Cardiac fibroblast (primary cell): ENCODE measurements at regions not wholly inside any gene's neighbourhood (a gene's known extent, or its start where the extent isn't known, plus 50 kb on each side); places are given as distances from the start of the nearest gene placed in this dataset.

Source experiments
- DNase-seq, 2 donors: peaks; one replicate each; pipeline versions ENCODE4 v3.0.0 to v3.0.0-alpha.2; 2010; ENCODE audit warnings: low read depth in 2 of 2
- H3K4me3 ChIP-seq, 2 donors: replicated peaks in 1 of 2; 1 replicate in 1 of 2; 2 replicates in 1 of 2; pipeline ENCODE4 v1.5.1; 2011; ENCODE audit warnings: low read depth in 2 of 2, low read length in 2 of 2, mild to moderate bottlenecking in 2 of 2, moderate library complexity in 1 of 2
- CTCF ChIP-seq: IDR thresholded peaks from one replicate; pipeline ENCODE4 v1.5.1; 2011; ENCODE audit warnings: low read depth, mild to moderate bottlenecking, low read length, inconsistent platforms

GRCh38 chr17:72542317-72542716, 421.5 kb downstream of the SOX9 start:
- no peak for DNase-seq
- no peak for TF ChIP-seq CTCF
- H3K4me3 ChIP-seq = no peak overlapping the region

- peak; percentile 36 to 37 for DNase-seq
- H3K4me3 ChIP-seq = no peak overlapping the region
- TF ChIP-seq CTCF = no peak
Observed at GRCh38 chr17:72545766-72546165, 424.9 kb downstream of the SOX9 start.

DNA sequence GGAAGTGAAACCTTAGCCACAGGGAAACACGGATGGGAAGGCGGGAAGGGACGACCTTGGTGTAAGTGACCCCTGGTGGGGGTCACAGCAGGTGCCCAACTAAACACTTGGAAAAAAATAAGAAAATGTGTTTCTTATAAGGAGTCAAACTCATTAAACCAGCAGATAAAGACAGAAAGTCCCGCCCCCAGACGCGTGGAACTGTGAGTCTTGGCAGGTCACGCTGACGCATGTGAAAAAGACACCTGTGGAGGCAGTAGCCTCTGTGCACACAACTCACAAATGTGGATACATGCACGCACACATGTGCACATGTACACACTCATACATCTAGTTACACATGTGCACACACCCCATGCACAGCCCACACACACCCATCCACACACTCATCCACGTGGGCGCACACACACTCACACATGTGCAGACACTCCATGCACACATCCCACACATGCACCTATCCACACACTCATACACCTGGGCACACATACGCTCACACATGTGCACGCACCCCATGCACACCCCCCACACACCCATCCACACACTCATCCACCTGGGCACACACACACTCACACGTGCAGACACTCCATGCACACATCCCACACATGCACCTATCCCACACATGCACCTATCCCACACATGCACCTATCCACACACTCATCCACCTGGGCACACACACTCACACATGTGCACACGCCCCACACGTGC, 432.4 kb downstream of the SOX9 start:
- no peak for TF ChIP-seq CTCF
- no peak for DNase-seq
- H3K4me3 ChIP-seq = no peak overlapping the region

DNA sequence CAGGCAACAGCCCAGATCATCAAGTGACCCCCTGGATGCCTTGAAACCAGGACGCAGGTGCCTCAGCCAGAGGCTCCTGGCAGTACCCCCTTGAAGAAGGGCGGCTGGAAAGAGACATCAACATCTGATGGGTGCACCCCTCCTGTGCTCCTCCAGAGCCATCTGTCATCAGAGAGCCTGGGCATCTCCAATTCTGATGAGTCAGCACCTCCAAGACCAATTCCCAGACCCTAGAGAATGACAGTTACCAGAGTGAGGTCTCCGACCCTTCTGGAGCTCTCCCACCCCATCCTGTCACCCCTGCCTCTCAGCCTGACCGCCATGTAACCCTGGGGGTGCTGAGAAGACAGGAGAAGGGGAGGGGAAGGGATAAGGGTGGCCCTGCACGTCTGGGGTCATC, 433.7 kb downstream of the SOX9 start:
- no peak for TF ChIP-seq CTCF
- DNase-seq = no peak
- H3K4me3 ChIP-seq = no peak overlapping the region

DNA sequence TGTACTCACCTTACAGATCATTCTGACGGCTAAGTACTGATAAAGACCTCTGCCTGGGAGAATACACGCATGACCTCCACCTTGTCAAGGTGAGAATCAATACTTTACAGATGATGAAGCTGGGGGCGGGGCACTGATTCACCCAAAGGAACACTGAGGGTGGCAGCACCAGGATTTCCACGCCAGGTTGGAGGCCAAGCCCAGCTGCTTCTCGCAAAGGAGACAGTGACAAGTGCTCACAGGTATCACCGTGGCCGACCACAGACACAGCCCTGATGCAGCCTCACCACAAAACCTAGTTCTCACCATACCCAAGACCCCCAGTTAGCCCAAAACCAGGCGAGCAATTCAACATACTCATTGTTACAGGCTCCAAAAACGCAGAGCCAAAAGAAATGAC, 434.2 kb downstream of the SOX9 start:
- DNase-seq = no peak
- TF ChIP-seq CTCF = no peak
- no peak overlapping the region for H3K4me3 ChIP-seq

- peak; percentile 68 to 71 for DNase-seq
- TF ChIP-seq CTCF = peak; percentile 84
- H3K4me3 ChIP-seq = no peak overlapping the region
Observed at GRCh38 chr17:72556944-72557826, 436.4 kb downstream of the SOX9 start.
